GM23338 (cell line): ENCODE measurements at regions not wholly inside any gene's neighbourhood (a gene's known extent, or its start where the extent isn't known, plus 50 kb on each side); places are given as distances from the start of the nearest gene placed in this dataset.
"Not testable (repeated sequence)": the region's sequence is repeated elsewhere in the genome, so short reads cannot be mapped to it uniquely, and the experiment has no call there.

Experiments used
- CREB1 ChIP-seq: fragments of 250-450 bp; sonication (Bioruptor Pico); IDR thresholded peaks from 2 replicates; pipeline ENCODE4 v1.5.0; 2020; ENCODE audit warnings: low read depth, mild to moderate bottlenecking, moderate library complexity
- CTCF ChIP-seq, 2 experiments: fragments of 200-600 bp in 1 of 2; sonication (generic) in 1 of 2; conservative IDR thresholded peaks; 2 replicates each; pipeline versions ENCODE4 v1.5.1 to v1.6.1; 2016 to 2017; ENCODE audit warnings: antibody characterized with exemption in 2 of 2, low read depth in 2 of 2, mild to moderate bottlenecking in 2 of 2, moderate library complexity in 1 of 2
- EZH2 ChIP-seq: fragments of 200-600 bp; sonication (generic); IDR thresholded peaks from one replicate; pipeline ENCODE4 v1.8.0; 2017; ENCODE audit warnings: antibody characterized with exemption, mild to moderate bottlenecking, low read depth; ENCODE audit not compliant: unreplicated experiment
- EZH2phosphoT487 ChIP-seq: fragments of 200-600 bp; sonication (generic); IDR thresholded peaks from one replicate; pipeline ENCODE4 v1.8.1; 2018; ENCODE audit warnings: antibody characterized with exemption; ENCODE audit not compliant: unreplicated experiment
- JUNB ChIP-seq: IDR thresholded peaks from one replicate; pipeline ENCODE4 v1.6.1; 2016; ENCODE audit warnings: antibody characterized with exemption; ENCODE audit not compliant: unreplicated experiment
- NANOG ChIP-seq: IDR thresholded peaks from 2 replicates; pipeline ENCODE4 v1.6.1; 2016; ENCODE audit warnings: antibody characterized with exemption, borderline replicate concordance
- POLR2AphosphoS5 ChIP-seq: IDR thresholded peaks from 2 replicates; pipeline ENCODE4 v1.6.1; 2016; ENCODE audit warnings: antibody characterized with exemption, low read depth
- REST ChIP-seq: IDR thresholded peaks from one replicate; pipeline ENCODE4 v1.6.1; 2018; ENCODE audit warnings: antibody characterized with exemption; ENCODE audit not compliant: unreplicated experiment
- STAT1 ChIP-seq: IDR thresholded peaks from one replicate; pipeline ENCODE4 v1.6.1; 2016; ENCODE audit warnings: antibody characterized with exemption; ENCODE audit not compliant: unreplicated experiment
- ZNF114 ChIP-seq: fragments of 250-450 bp; sonication (Bioruptor Pico); IDR thresholded peaks from 2 replicates; pipeline ENCODE4 v1.5.0; 2020; ENCODE audit warnings: mild to moderate bottlenecking, moderate library complexity
- ZNF331 ChIP-seq: fragments of 250-450 bp; sonication (Bioruptor Pico); IDR thresholded peaks from 2 replicates; pipeline ENCODE4 v1.5.0; 2020; ENCODE audit warnings: low read depth, mild to moderate bottlenecking, moderate library complexity
- ZNF462 ChIP-seq: fragments of 250-450 bp; sonication (Bioruptor Pico); IDR thresholded peaks from 2 replicates; pipeline ENCODE4 v1.5.0; 2020; ENCODE audit warnings: mild to moderate bottlenecking, moderate library complexity

DNA sequence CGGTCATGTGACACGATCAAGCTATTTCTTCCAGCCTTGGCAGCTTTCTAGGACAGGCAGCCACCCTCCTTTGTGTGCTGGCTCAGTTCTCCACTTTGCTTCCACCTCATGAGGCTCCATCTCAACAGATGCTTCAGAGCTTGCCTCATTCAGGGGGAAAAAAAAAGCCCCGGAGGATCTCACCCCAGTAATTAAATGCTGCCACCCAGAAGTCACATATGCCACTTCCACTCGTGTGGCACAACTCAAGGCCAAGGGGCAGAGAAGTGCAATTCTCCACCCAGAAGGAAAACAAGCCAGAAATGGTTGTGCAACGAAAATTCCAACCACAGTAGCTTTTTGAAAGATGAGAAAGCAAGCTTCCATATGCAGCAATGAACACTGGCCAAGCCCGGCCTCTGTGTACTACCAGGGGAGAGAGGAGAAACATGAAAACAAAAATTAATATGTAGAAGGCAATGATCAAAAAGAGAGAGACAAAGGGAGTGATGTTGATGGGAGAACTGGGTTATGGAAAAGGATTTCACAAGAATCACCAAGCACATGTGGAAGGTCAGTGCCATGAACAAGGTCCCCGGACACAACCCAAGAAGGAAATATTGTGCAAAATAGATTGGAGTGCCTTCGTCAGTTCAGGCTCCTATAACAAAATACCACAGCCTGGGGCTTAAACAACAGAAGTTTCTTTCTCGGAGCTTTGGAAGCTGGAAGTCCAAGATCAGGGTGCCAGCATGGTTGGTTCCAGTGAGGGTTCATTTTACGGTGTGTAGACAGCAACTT, 113.3 kb upstream of the RRN3 start:
- not testable (repeated sequence) for TF ChIP-seq CTCF (conservative IDR thresholded peaks at IDR 0.05; ENCODE audit: low read depth in 2 of 2); EZH2; EZH2phosphoT487; POLR2AphosphoS5; CREB1 (CRISPR knock-in tag); ZNF114; ZNF331 (CRISPR knock-in tag); NANOG; JUNB; REST; ZNF462 (CRISPR knock-in tag); STAT1
